GM18907 (cell line): ENCODE measurements at regions not wholly inside any gene's neighbourhood (a gene's known extent, or its start where the extent isn't known, plus 50 kb on each side); places are given as distances from the start of the nearest gene placed in this dataset.
"Not testable (repeated sequence)": the region's sequence is repeated elsewhere in the genome, so short reads cannot be mapped to it uniquely, and the experiment has no call there.

ENCODE experiments used
- ATAC-seq: cut with Tn5 transposase; IDR thresholded peaks from one replicate; pipeline ENCODE4 v1.9.1; 2021; ENCODE audit warnings: mild to moderate bottlenecking, moderate library complexity; ENCODE audit not compliant: unreplicated experiment

GRCh38 chr16:29137894-29138662, 153.2 kb downstream of the LAT start:
- ATAC-seq: not testable (repeated sequence)

GRCh38 chr16:29137461-29137860, 152.6 kb downstream of the LAT start:
- not testable (repeated sequence) for ATAC-seq

GRCh38 chr16:29136916-29137315, 152.1 kb downstream of the LAT start:
- not testable (repeated sequence) for ATAC-seq

- not testable (repeated sequence) for ATAC-seq
These were observed 151.3 kb downstream of the LAT start for GRCh38 chr16:29136046-29136696.

GRCh38 chr16:29135098-29135497, 150.2 kb downstream of the LAT start:
- ATAC-seq: not testable (repeated sequence)

GRCh38 chr16:29133681-29134430, 149.0 kb downstream of the LAT start:
- ATAC-seq: not testable (repeated sequence)

- ATAC-seq: not testable (repeated sequence)
These were observed 148.0 kb downstream of the LAT start for GRCh38 chr16:29132869-29133268.

GRCh38 chr16:29132444-29132843, 147.6 kb downstream of the LAT start:
- not testable (repeated sequence) for ATAC-seq

GRCh38 chr16:29130901-29131851, 146.3 kb downstream of the LAT start:
- not testable (repeated sequence) for ATAC-seq

GRCh38 chr16:29130131-29130711, 145.4 kb downstream of the LAT start:
- not testable (repeated sequence) for ATAC-seq

GRCh38 chr16:29129458-29130038, 144.7 kb downstream of the LAT start:
- not testable (repeated sequence) for ATAC-seq

GRCh38 chr16:29128732-29129457, 144.0 kb downstream of the LAT start:
- not testable (repeated sequence) for ATAC-seq

- not testable (repeated sequence) for ATAC-seq
These were observed 143.1 kb downstream of the LAT start for GRCh38 chr16:29127806-29128420.

GRCh38 chr16:29126616-29127015, 141.8 kb downstream of the LAT start:
- ATAC-seq: no peak

- ATAC-seq: no peak
These were observed 141.2 kb downstream of the LAT start for GRCh38 chr16:29126057-29126494.

GRCh38 chr16:29124828-29125227, 140.0 kb downstream of the LAT start:
- ATAC-seq: no peak

GRCh38 chr16:29124162-29124561, 139.3 kb downstream of the LAT start:
- not testable (repeated sequence) for ATAC-seq

- ATAC-seq: not testable (repeated sequence)
These were observed 135.8 kb downstream of the LAT start for GRCh38 chr16:29120680-29121079.
